ENCODE measurements at regions not wholly inside any gene's neighbourhood (a gene's known extent, or its start where the extent isn't known, plus 50 kb on each side); places are given as distances from the start of the nearest gene placed in this dataset.

- intact Hi-C loops (cut with DNase I, micrococcal nuclease) = no loop called here
- no peak for ATAC-seq
- DNase-seq = no peak
These were observed 164.3 kb upstream of the BRINP1 start for GRCh38 chr9:119533504-119533903.

- intact Hi-C loops (cut with DNase I, micrococcal nuclease) = no loop called here
- ATAC-seq (no peak), DNase-seq (no peak)
These were observed 157.5 kb upstream of the BRINP1 start for GRCh38 chr9:119526698-119527097.

GRCh38 chr9:119523508-119523907 lies 154.3 kb upstream of the BRINP1 start:
- ATAC-seq (no peak), DNase-seq (no peak)
- intact Hi-C loops (cut with DNase I, micrococcal nuclease) = no loop called here

GRCh38 chr9:119522381-119522780 lies 153.1 kb upstream of the BRINP1 start:
- DNase-seq = no peak
- intact Hi-C loops (cut with DNase I, micrococcal nuclease) = no loop called here
- no peak for ATAC-seq

- DNase-seq (no peak), ATAC-seq (peak; percentile 56)
- intact Hi-C loops (cut with DNase I, micrococcal nuclease) = no loop called here
These were observed 140.2 kb upstream of the BRINP1 start for GRCh38 chr9:119509291-119509905.

- intact Hi-C loops (cut with DNase I, micrococcal nuclease) = no loop called here
- no peak for ATAC-seq
- no peak for DNase-seq
These were observed 132.1 kb upstream of the BRINP1 start for GRCh38 chr9:119501374-119501773.

- intact Hi-C loops (cut with DNase I, micrococcal nuclease) = no loop called here
- DNase-seq (no peak), ATAC-seq (no peak)
These were observed 131.0 kb upstream of the BRINP1 start for GRCh38 chr9:119500072-119500771.

- DNase-seq (no peak), ATAC-seq (no peak)
- intact Hi-C loops (cut with DNase I, micrococcal nuclease) = no loop called here
These were observed 118.0 kb upstream of the BRINP1 start for GRCh38 chr9:119487118-119487827.

GRCh38 chr9:119483153-119483552 lies 113.9 kb upstream of the BRINP1 start:
- no peak for ATAC-seq
- DNase-seq = no peak
- intact Hi-C loops (cut with DNase I, micrococcal nuclease) = no loop called here

GRCh38 chr9:119477197-119477596 lies 108.0 kb upstream of the BRINP1 start:
- DNase-seq = no peak
- intact Hi-C loops (cut with DNase I, micrococcal nuclease) = no loop called here
- no peak for ATAC-seq

GRCh38 chr9:119458068-119458467 lies 88.8 kb upstream of the BRINP1 start:
- ATAC-seq (no peak), DNase-seq (no peak)
- intact Hi-C loops (cut with DNase I, micrococcal nuclease) = no loop called here

- no peak for ATAC-seq
These were observed 84.7 kb upstream of the BRINP1 start for GRCh38 chr9:119453980-119454379.

GRCh38 chr9:119453490-119453911 lies 84.3 kb upstream of the BRINP1 start:
- intact Hi-C loops (cut with DNase I, micrococcal nuclease) = no loop called here
- no peak for DNase-seq
- ATAC-seq = no peak

More at GRCh38 chr9:119453980-119454379, 84.7 kb upstream of the BRINP1 start:
- no peak for DNase-seq
- intact Hi-C loops (cut with DNase I, micrococcal nuclease) = no loop called here

- DNase-seq (no peak), ATAC-seq (no peak)
- intact Hi-C loops (cut with DNase I, micrococcal nuclease) = no loop called here
These were observed 82.2 kb upstream of the BRINP1 start for GRCh38 chr9:119451426-119451825.

- ATAC-seq = no peak
- intact Hi-C loops (cut with DNase I, micrococcal nuclease) = no loop called here
These were observed 73.9 kb upstream of the BRINP1 start for GRCh38 chr9:119443179-119443578.

GRCh38 chr9:119441832-119442231 lies 72.6 kb upstream of the BRINP1 start:
- ATAC-seq (no peak), DNase-seq (no peak)
- intact Hi-C loops (cut with DNase I, micrococcal nuclease) = no loop called here

More at GRCh38 chr9:119443179-119443578, 73.9 kb upstream of the BRINP1 start:
- DNase-seq = no peak

GRCh38 chr9:119441338-119441737 lies 72.1 kb upstream of the BRINP1 start:
- ATAC-seq (no peak), DNase-seq (no peak)
- intact Hi-C loops (cut with DNase I, micrococcal nuclease) = no loop called here

GRCh38 chr9:119436261-119436660 lies 67.0 kb upstream of the BRINP1 start:
- no peak for ATAC-seq
- intact Hi-C loops (cut with DNase I, micrococcal nuclease) = no loop called here
- DNase-seq = no peak

- no peak for ATAC-seq
- DNase-seq = no peak
These were observed 65.8 kb upstream of the BRINP1 start for GRCh38 chr9:119435076-119435475.

GRCh38 chr9:119432428-119432827 lies 63.2 kb upstream of the BRINP1 start:
- intact Hi-C loops (cut with DNase I, micrococcal nuclease) = no loop called here
- ATAC-seq (no peak), DNase-seq (no peak)

More at GRCh38 chr9:119435076-119435475, 65.8 kb upstream of the BRINP1 start:
- intact Hi-C loops (cut with DNase I, micrococcal nuclease) = no loop called here

All from left colon (tissue), 2 donors.